ENCODE measurements at regions not wholly inside any gene's neighbourhood (a gene's known extent, or its start where the extent isn't known, plus 50 kb on each side); places are given as distances from the start of the nearest gene placed in this dataset.
"Not testable (repeated sequence)": the region's sequence is repeated elsewhere in the genome, so short reads cannot be mapped to it uniquely, and the experiment has no call there.

DNA sequence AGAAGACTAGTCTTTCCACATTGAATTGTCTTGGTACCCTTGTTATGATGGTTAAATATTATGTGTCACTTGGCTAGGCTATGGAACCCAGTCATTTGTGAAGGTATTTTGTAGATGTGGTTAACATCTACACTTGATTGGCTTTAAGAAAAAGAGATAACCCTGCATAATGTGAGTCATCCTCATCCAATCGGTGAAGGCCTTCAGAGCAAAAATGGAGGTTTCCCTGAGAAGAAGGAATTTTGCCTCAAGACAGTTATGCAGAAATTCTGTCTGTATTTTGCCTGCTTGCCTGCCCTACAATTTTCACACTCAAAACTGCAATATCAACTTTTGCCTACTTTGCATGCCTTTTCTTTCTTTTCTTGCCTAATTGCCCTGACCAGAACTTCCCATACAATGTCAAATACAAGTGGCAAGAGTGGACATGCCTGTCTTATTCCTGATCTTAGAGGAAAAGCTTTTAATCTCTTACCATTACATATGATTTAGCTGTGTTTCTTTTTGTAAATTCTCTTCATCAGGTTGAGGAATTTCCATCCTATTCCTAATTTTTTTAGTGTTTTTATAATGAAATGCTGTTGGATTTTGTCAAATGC, 84.6 kb upstream of the CDC42EP3 start:
- DNase-seq; in situ Hi-C loops (cut with MboI; ENCODE audit: low pct_unique_long_range_greater_than_20kb, low sequenced_read_pairs): not testable (repeated sequence)

DNA sequence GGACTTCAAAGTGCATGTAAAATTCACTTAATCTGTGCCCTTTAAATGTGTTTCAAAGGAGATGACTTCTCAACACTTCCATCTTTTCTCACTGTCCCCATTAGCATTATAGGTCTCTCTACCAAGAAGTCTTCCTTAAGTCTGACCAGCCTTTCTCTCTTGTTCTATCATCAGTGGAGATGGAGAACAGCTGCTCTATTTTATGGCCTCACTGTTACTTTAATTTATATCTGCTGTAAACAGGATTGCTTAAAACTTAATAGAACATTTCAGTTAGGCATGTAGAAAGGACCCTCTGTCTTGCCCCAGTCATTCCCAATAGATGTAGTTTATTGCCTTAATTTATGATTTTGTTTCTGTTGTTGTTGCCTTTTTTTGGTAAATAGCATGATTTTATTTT, 86.0 kb upstream of the CDC42EP3 start:
- DNase-seq; in situ Hi-C loops (cut with MboI; ENCODE audit: low pct_unique_long_range_greater_than_20kb, low sequenced_read_pairs): not testable (repeated sequence)

- in situ Hi-C loops (cut with MboI; ENCODE audit: low pct_unique_long_range_greater_than_20kb, low sequenced_read_pairs); DNase-seq: not testable (repeated sequence)
These were observed 86.7 kb upstream of the CDC42EP3 start for GRCh38 chr2:37758141-37758601.

DNA sequence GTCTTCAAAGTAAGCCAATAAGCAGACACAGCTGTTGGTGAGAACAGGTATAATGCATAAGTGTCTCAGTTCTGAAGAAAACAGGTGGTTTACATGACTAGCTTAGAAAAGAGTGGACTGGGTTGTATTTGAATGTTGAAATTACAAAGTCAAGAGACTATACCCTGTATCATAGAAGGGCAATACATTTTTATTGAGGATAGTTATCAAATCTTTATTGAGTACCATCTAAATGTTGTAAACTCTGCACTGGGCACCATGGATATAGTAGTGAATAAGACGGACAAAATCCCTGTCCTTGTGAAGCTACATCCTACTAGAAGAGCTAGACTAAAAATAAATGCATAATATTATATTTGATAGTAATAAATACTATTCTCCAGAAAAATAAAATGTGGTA, 88.5 kb upstream of the CDC42EP3 start:
- in situ Hi-C loops (cut with MboI; ENCODE audit: low pct_unique_long_range_greater_than_20kb, low sequenced_read_pairs); DNase-seq: not testable (repeated sequence)

DNA sequence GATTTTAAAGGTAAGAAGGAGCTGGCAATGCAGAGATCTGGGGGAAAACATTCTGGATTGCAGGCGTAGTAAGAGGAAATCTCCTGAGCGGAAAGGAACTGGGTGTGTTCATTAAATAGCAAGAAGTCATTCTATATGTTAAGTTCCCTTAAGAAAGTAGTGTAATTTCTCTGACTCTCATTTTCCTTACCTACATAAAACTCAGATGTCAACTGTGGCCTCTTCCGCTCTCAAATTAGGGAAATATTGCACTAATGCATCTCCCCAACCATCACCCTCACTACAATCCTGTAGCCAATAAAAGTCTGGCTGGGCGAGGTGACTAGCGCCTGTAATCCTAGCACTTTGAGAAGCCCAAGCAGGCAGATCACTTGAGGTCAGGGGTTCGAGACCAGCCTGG, 89.0 kb upstream of the CDC42EP3 start:
- in situ Hi-C loops (cut with MboI; ENCODE audit: low pct_unique_long_range_greater_than_20kb, low sequenced_read_pairs): no loop called here
- DNase-seq: no peak

DNA sequence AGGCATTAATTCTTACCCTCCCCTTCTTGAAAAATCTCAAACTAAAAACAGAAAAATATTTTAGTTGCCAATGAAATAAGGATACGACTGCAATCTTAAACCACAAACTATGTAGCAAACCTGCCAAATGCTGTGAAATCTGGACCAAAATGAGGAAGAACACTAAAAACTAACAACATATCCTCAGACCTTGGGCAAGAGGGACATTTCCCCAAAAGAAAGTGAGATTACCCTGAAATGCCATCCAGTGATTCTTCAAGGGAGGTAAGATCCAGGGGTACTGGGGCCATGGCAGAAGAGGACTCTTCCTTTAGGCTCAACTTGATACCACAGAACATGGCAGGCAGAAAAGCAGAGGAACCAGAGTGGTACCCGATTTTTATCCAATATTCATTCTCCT, 90.8 kb upstream of the CDC42EP3 start:
- peak; percentile 44 for DNase-seq
- in situ Hi-C loops (cut with MboI; ENCODE audit: low pct_unique_long_range_greater_than_20kb, low sequenced_read_pairs): not testable (repeated sequence)

DNA sequence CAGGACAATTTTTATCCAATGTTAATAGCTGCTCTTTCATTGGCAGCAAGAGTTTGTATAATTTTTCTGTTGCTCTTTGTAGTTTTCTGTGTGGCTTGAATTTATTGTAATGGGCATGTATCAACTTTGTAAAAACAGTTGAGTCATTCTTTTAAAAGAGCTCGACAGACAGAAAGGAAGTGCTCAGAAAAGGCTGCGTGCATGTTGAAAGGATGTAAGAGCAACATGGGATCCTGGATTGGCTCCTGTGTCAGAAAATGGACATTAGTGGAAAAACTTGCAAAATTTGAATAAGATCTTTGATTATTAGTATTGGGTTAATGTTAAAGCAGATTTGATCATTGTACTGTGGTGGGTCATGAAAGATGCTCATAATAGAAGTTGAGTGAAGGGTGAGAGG, 93.3 kb upstream of the CDC42EP3 start:
- DNase-seq: no peak
- in situ Hi-C loops (cut with MboI; ENCODE audit: low pct_unique_long_range_greater_than_20kb, low sequenced_read_pairs): no loop called here

- in situ Hi-C loops (cut with MboI; ENCODE audit: low pct_unique_long_range_greater_than_20kb, low sequenced_read_pairs): no loop called here
- no peak for DNase-seq
These were observed 94.7 kb upstream of the CDC42EP3 start for GRCh38 chr2:37766106-37766505.

DNA sequence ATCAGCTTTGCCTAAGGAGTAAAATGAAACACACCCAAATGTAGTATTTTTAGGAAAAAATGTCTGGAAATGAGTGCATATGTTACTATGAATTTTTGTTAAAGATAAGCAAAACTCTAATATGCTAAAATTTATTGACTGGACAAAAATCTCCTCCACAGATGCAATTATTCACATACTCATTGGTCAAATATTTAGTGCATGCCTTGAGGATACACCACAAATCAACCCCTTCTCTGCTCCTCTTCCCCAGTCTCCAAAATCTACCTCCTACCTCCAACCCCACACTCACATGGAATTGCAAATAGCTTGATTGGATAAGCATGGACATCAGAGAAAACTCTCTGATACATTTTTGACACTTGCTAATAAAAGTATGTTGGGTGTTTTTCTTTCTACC, 95.6 kb upstream of the CDC42EP3 start:
- in situ Hi-C loops (cut with MboI; ENCODE audit: low pct_unique_long_range_greater_than_20kb, low sequenced_read_pairs): no loop called here
- no peak for DNase-seq

DNA sequence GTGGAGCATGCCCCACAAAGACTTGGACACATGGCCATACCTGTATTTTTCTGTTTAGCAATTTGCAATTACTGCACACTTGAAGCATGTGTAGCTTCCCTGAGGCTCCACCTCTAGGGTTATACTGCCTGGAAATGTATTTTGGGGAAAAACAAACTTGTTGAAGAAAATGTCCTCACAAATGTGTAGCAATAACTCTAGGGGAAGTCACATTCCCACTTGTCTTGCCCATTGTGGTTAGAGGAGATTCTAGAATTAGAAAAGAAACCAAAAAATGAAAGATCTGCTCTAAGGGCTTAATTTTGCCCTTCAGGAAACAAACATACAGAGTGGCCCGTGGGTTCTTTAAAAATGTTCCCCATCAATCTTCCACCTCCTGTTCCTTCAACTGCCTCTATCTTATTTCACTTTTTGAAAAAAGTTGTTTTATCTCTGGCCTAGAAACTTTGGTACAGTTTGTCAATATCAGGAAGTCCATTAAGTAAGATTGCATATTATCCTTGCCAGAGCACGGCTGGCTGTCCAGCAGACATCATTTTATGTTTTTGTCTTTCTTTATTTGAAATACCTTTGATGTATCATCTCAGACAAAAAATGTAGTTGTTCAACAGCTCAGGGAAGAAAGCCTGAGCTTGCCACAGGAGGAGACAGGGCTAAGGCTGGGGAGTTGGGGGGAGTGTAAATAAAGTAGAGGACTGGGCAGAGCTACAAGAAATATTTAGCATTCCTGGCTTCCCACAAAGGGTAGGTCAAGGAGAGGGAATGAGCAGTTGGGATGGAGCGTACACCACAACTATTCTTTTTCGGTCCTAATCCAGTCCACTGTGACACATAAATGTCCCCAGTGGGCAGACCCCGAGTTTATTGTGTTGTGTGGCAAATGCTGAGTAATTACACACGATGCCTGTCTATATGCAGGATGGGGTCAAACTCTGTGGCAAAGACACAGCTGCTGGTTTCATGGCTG, 96.8 kb upstream of the CDC42EP3 start:
- in situ Hi-C loops (cut with MboI; ENCODE audit: low pct_unique_long_range_greater_than_20kb, low sequenced_read_pairs): no loop called here
- peak; percentile 41 for DNase-seq

DNA sequence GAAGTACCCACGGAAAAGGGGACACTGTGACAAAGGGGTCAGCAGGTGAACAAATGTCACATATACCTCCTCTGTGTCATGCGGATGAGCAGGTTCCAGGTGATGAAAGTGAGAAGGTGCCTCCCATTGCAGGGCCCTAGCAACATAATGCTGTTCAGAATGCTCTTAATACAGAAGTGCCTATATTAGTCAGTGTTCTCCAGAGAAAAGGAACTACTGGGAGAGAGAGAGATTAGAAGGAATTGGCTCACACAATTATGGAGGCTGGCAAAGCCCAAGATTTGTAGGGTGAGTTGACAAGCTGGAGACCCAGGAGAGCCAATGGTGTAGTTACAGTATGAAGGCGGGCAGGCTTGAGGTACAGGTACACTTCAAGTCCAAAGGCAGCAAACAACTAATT, 98.1 kb upstream of the CDC42EP3 start:
- in situ Hi-C loops (cut with MboI; ENCODE audit: low pct_unique_long_range_greater_than_20kb, low sequenced_read_pairs): no loop called here
- no peak for DNase-seq

DNA sequence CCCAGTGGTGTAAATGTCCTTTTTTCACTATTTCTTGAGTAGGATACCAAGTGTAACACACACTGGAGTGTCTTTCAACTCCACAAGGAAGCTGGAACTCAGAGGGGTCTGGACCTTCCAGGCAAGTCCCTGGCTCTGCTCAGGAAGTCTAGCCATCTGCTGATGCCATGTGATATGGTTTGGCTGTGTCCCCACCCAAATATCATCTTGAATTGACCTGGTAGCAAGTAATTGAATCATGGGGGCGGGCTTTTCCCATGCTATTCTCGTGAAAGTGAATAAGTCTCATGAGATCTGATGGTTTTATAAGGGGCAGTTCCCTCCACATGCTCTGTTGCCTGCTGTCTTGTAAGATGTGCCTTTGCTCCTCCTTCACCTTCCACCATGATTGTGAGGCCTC, 99.4 kb upstream of the CDC42EP3 start:
- no peak for DNase-seq
- in situ Hi-C loops (cut with MboI; ENCODE audit: low pct_unique_long_range_greater_than_20kb, low sequenced_read_pairs): no loop called here

GRCh38 chr2:37771600-37772088, 100.2 kb upstream of the CDC42EP3 start:
- in situ Hi-C loops (cut with MboI; ENCODE audit: low pct_unique_long_range_greater_than_20kb, low sequenced_read_pairs): no loop called here
- DNase-seq: no peak

- DNase-seq: no peak
- in situ Hi-C loops (cut with MboI; ENCODE audit: low pct_unique_long_range_greater_than_20kb, low sequenced_read_pairs): no loop called here
These were observed 102.1 kb upstream of the CDC42EP3 start for GRCh38 chr2:37773371-37774130.

DNA sequence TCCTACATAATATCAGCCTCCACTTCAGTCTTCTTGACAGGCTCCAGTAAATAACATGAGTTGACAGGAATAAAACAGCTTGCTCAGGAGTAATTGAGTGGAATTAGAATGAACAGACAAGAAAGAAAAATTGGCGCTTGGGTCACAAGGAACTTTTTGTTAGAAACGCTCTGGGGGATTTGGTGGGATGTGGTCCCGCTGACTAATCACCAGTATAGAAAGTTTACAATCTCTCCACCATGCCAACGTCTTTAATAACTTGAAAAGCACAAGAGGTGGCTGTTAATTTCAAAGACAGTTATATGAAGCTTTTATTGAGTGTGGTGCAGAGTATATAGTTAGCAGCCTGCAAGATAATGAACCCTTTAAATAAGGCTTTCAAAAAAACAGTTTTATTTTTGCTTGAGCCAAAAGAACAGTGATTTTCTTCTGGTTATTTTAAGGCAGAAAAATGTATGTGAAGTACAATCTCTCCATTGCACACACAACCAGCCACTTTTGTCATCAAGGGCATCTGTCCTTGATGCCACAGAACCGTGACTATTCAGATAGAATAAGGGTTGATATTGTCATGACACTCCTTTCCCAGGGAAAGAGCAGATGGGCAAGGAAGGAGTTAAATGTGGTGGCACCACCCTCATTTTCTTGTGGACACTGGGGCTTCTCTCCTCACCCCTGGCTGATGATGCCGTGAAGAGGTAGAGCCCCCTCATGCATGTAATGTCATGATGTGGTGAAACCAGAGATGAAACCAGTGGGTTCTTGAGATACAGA, 102.9 kb upstream of the CDC42EP3 start:
- DNase-seq; in situ Hi-C loops (cut with MboI; ENCODE audit: low pct_unique_long_range_greater_than_20kb, low sequenced_read_pairs): not testable (repeated sequence)

DNA sequence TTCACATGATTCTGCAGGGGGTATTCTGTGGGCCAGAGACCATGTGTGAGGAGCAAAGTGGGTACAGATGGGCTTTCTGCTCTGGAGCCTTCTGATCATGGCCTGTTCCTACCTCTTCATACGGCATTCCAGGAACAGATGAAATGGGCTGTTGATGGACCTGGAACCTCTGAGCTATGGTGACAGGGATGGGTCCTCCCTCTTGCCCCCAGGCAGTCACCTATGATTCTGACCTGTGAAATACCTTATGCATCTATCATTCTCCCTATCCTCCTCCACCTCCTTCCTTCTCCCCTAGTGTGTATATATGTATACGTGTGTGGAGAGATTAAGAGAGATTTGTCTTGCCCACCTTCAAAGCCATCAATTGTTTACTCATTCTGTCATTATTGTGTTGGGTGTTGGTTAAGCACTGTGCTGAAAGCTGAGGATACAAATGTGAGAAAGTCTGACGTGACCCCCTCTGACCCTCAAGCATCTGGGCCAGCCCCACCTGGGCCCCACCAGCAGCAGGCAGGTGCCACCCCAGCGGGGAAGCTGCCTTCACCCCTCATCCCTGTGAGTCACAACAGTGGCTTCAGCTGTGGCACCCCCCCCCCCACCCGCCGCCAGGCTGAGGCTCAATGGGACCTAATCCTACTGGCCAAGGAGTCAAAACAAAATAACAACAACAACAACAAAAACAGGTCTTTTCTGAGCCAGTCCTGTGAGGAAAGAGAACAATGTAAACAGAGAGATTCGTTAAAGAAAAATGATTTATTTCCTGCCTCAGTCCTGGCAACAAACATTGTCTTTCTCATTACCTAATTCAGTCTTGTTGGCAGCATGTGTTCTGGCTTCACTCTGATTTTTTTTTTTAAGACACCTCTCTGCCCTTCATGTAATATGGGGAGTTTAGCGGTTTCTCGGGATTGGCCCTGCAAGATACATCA, 103.8 kb upstream of the CDC42EP3 start:
- no peak for DNase-seq
- in situ Hi-C loops (cut with MboI; ENCODE audit: low pct_unique_long_range_greater_than_20kb, low sequenced_read_pairs): no loop called here

- in situ Hi-C loops (cut with MboI; ENCODE audit: low pct_unique_long_range_greater_than_20kb, low sequenced_read_pairs): no loop called here
- no peak for DNase-seq
These were observed 104.4 kb upstream of the CDC42EP3 start for GRCh38 chr2:37775908-37776250.

DNA sequence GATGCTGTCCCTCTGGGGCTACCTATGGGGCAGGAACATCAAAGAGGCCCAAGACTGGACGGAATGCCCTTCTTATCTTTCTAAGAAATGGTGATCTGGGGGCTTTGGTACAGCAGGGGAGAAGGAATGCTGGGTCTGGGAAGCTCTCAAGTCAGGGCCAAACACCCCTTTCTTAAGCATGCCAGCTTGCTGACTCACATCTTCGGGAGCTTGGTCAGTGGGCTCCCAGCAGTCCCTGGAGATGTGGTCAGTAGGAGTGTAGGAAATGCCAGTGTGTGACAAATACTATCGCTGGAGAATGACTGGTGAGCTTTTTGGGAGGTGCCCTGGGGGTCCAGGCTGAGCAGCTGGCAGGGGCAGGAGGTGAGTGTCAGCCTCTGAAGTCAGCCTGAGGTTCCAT, 105.0 kb upstream of the CDC42EP3 start:
- in situ Hi-C loops (cut with MboI; ENCODE audit: low pct_unique_long_range_greater_than_20kb, low sequenced_read_pairs): no loop called here
- DNase-seq: no peak

Measured in KBM-7 (cell line).